ENCODE measurements at regions not wholly inside any gene's neighbourhood (a gene's known extent, or its start where the extent isn't known, plus 50 kb on each side); places are given as distances from the start of the nearest gene placed in this dataset.

- FAIRE-seq (no peak), DNase-seq (ENCODE audit: low read depth in 1 of 2, low spot score in 2 of 2) (no peak)
- CTCF ChIA-PET (ENCODE audit: partially characterized antibody), result no interaction called here
Observed at GRCh38 chr15:29514926-29515325, 245.3 kb upstream of the NSMCE3 start.

More at GRCh38 chr15:29514926-29515325, 245.3 kb upstream of the NSMCE3 start:
- Histone ChIP-seq H3K4me3 (ENCODE audit: extremely low read depth in 1 of 4, insufficient read depth in 2 of 4, low read depth in 3 of 4, low read length in 4 of 4) (no peak overlapping the region), H3K56ac (replicated peaks; ENCODE audit: insufficient read length, low read depth, low read length) (no peak overlapping the region), H3K79me2 (ENCODE audit: control insufficient read depth in 1 of 2, insufficient read depth in 2 of 2, low read length in 2 of 2) (0 out of 4 replicates have a peak, but pooled peaks cover 0 to 2% of the 10 kb centered on the region in 2 experiments), H3K23me2 (ENCODE audit: low read depth, low read length) (no peaks in the 10 kb centered on the region), H2BK5ac (ENCODE audit: low read depth, low read length) (no peak overlapping the region), H3K79me1 (ENCODE audit: low read depth, low read length) (no peaks in the 10 kb centered on the region; the same call in 1 of the 2 replicates), H3K4me2 (ENCODE audit: insufficient read depth in 1 of 2, low read depth in 2 of 2, low read length in 2 of 2) (no peak overlapping the region), H4K5ac (ENCODE audit: insufficient read length, low read depth, low read length) (no peak overlapping the region), H3K9ac (replicated peaks in 1 of 4; ENCODE audit: extremely low read depth in 1 of 4, low read depth in 3 of 4, low read length in 3 of 4) (no peak overlapping the region), H3K23ac (ENCODE audit: insufficient read length) (no peak overlapping the region), H2AK5ac (ENCODE audit: low read depth, low read length) (no peak overlapping the region), H3K27ac (ENCODE audit: low read depth, low read length) (no peak overlapping the region), H3K18ac (ENCODE audit: extremely low read depth, low read length) (no peak overlapping the region), H3K4ac (replicated peaks; ENCODE audit: insufficient read length, low read depth, low read length) (no peak overlapping the region), H3K4me1 (replicated peaks in 1 of 4; ENCODE audit: control insufficient read depth in 3 of 4, insufficient read depth in 4 of 4, low read length in 3 of 4) (0 out of 7 replicates have a peak, but pooled peaks cover 0 to 2% (median 0%) of the 10 kb centered on the region in 4 experiments), H4K20me1 (replicated peaks in 1 of 2; ENCODE audit: control insufficient read depth in 1 of 2, insufficient read depth in 2 of 2, low read length in 2 of 2) (no peaks in the 10 kb centered on the region), H4K8ac (ENCODE audit: extremely low read depth, insufficient read depth, low read length) (no peak overlapping the region), H3K9me3 (ENCODE audit: insufficient read depth in 2 of 2, low read depth in 1 of 2, low read length in 1 of 2) (0 out of 4 replicates have a peak, but pooled peaks cover 0 to 3% of the 10 kb centered on the region in 2 experiments), H3K14ac (ENCODE audit: insufficient read length) (no peak overlapping the region), H2BK12ac (ENCODE audit: low read depth, low read length) (no peak overlapping the region), H2BK120ac (replicated peaks; ENCODE audit: low read depth, low read length) (no peak overlapping the region), H2AFZ (ENCODE audit: low read length) (no peak overlapping the region), H4K91ac (replicated peaks; ENCODE audit: insufficient read length, low read length) (no peak overlapping the region), H2BK15ac (ENCODE audit: low read length) (no peak overlapping the region), H3K36me3 (ENCODE audit: control insufficient read depth in 2 of 4, insufficient read depth in 4 of 4, low read length in 3 of 4) (no peaks in the 10 kb centered on the region), H2BK20ac (ENCODE audit: low read length) (no peak overlapping the region), H3K27me3 (replicated peaks in 1 of 4; ENCODE audit: control insufficient read depth in 3 of 4, extremely low read depth in 1 of 4, insufficient read depth in 3 of 4, low read length in 3 of 4) (no peaks in the 10 kb centered on the region; a peak in 1 of 7 replicates)
- 93% methylated on average over 4 of the region's 4 CpGs; no CpG with 5 or more reads in 1 of the 2 experiments for whole genome bisulfite sequencing, 2 experiments (ENCODE audit: extremely low coverage in 1 of 2, insufficient coverage in 1 of 2, insufficient read length in 1 of 2, insufficient replicate concordance in 2 of 2, low coverage in 1 of 2, low lambda C conversion rate in 2 of 2, missing lambda C conversion rate in 1 of 2)
- POLR2A ChIA-PET (ENCODE audit: partially characterized antibody), result no interaction called here

Data from H1 (cell line).